H9 (cell line): ENCODE measurements at regions not wholly inside any gene's neighbourhood (a gene's known extent, or its start where the extent isn't known, plus 50 kb on each side); places are given as distances from the start of the nearest gene placed in this dataset.

ENCODE experiments used
- DNase-seq: peaks from one replicate; pipeline ENCODE4 v3.0.0-alpha.2; 2017
- H2AFZ ChIP-seq: one replicate; pipeline ENCODE4 v1.6.1; 2013; ENCODE audit warnings: mild to moderate bottlenecking, low read length, control low read depth, moderate library complexity
- H2AK5ac ChIP-seq: 2 replicates; pipeline ENCODE4 v1.6.1; 2013; ENCODE audit warnings: low read length, control low read depth, mixed read lengths; ENCODE audit not compliant: insufficient read length
- H2BK120ac ChIP-seq: one replicate; pipeline ENCODE4 v1.6.1; 2013; ENCODE audit warnings: low read depth, mild to moderate bottlenecking, low read length, control low read depth, inconsistent platforms; ENCODE audit not compliant: poor library complexity, severe bottlenecking
- H2BK12ac ChIP-seq: 2 replicates; pipeline ENCODE4 v1.6.1; 2013; ENCODE audit warnings: low read length, control low read depth, mixed read lengths, low read depth; ENCODE audit not compliant: insufficient read length
- H2BK15ac ChIP-seq: 2 replicates; pipeline ENCODE4 v1.6.1; 2013; ENCODE audit warnings: low read depth, low read length, control low read depth
- H2BK20ac ChIP-seq: one replicate; pipeline ENCODE4 v1.6.1; 2013; ENCODE audit warnings: low read depth, mild to moderate bottlenecking, low read length, control low read depth, inconsistent platforms; ENCODE audit not compliant: poor library complexity, severe bottlenecking
- H2BK5ac ChIP-seq: 2 replicates; pipeline ENCODE4 v1.6.1; 2013; ENCODE audit warnings: low read length, control low read depth, mixed read lengths; ENCODE audit not compliant: insufficient read length
- H3K14ac ChIP-seq: 2 replicates; pipeline ENCODE4 v1.6.1; 2013; ENCODE audit warnings: low read length, control low read depth; ENCODE audit not compliant: insufficient read depth
- H3K18ac ChIP-seq: 2 replicates; pipeline ENCODE4 v1.6.1; 2013; ENCODE audit warnings: low read depth, mild to moderate bottlenecking, mixed read lengths, low read length, control low read depth; ENCODE audit not compliant: insufficient read length
- H3K23ac ChIP-seq: 2 replicates; pipeline ENCODE4 v1.6.1; 2013; ENCODE audit warnings: low read length, control low read depth, mixed read lengths, low read depth; ENCODE audit not compliant: insufficient read length
- H3K23me2 ChIP-seq: 2 replicates; pipeline ENCODE4 v1.6.1; 2013; ENCODE audit warnings: low read depth, mild to moderate bottlenecking, mixed read lengths, low read length, control low read depth; ENCODE audit not compliant: insufficient read length, poor library complexity, severe bottlenecking
- H3K27ac ChIP-seq: 2 replicates; pipeline ENCODE4 v1.5.1; 2013; ENCODE audit warnings: low read length, control low read depth, mixed read lengths, low read depth; ENCODE audit not compliant: insufficient read length
- H3K27me3 ChIP-seq: 2 replicates; pipeline ENCODE4 v1.6.1; 2013; ENCODE audit warnings: low read length, control low read depth, inconsistent platforms; ENCODE audit not compliant: insufficient read depth
- H3K4ac ChIP-seq: 2 replicates; pipeline ENCODE4 v1.6.1; 2013; ENCODE audit warnings: low read depth, mild to moderate bottlenecking, control low read depth, inconsistent platforms, low read length, moderate library complexity
- H3K4me1 ChIP-seq: 2 replicates; pipeline ENCODE4 v1.6.1; 2013; ENCODE audit warnings: low read length, control low read depth, inconsistent platforms; ENCODE audit not compliant: insufficient read depth
- H3K4me2 ChIP-seq: 2 replicates; pipeline ENCODE4 v1.6.1; 2013; ENCODE audit warnings: low read length, control low read depth, mixed read lengths; ENCODE audit not compliant: insufficient read length, insufficient read depth
- H3K56ac ChIP-seq: 2 replicates; pipeline ENCODE4 v1.6.1; 2013; ENCODE audit warnings: low read depth, mild to moderate bottlenecking, mixed read lengths, low read length, control low read depth; ENCODE audit not compliant: insufficient read length
- H3K79me1 ChIP-seq: 2 replicates; pipeline ENCODE4 v1.6.1; 2013; ENCODE audit warnings: low read depth, mild to moderate bottlenecking, moderate library complexity, low read length, control low read depth, inconsistent platforms; ENCODE audit not compliant: insufficient read depth, poor library complexity, severe bottlenecking
- H3K79me2 ChIP-seq: 2 replicates; pipeline ENCODE4 v1.6.1; 2013; ENCODE audit warnings: low read length, control low read depth, inconsistent platforms; ENCODE audit not compliant: insufficient read depth
- H3K9ac ChIP-seq: 2 replicates; pipeline ENCODE4 v1.6.1; 2013; ENCODE audit warnings: low read length, control low read depth, mixed read lengths; ENCODE audit not compliant: insufficient read length; ENCODE audit errors: extremely low read depth
- H3K9me3 ChIP-seq: one replicate; pipeline ENCODE4 v1.6.1; 2013; ENCODE audit warnings: low read depth, low read length, inconsistent platforms; ENCODE audit not compliant: control insufficient read depth
- H3T11ph ChIP-seq: one replicate; pipeline ENCODE4 v1.6.1; 2013; ENCODE audit warnings: mild to moderate bottlenecking, low read length, control low read depth, inconsistent platforms
- H4K20me1 ChIP-seq: one replicate; pipeline ENCODE4 v1.6.1; 2013; ENCODE audit not compliant: control insufficient read depth, insufficient read length, insufficient read depth
- H4K5ac ChIP-seq: 2 replicates; pipeline ENCODE4 v1.6.1; 2013; ENCODE audit warnings: low read depth, mild to moderate bottlenecking, mixed read lengths, low read length, control low read depth; ENCODE audit not compliant: insufficient read length
- H4K8ac ChIP-seq: replicated peaks from 2 replicates; pipeline ENCODE4 v1.6.1; 2013; ENCODE audit warnings: low read length, control low read depth, mixed read lengths, low read depth; ENCODE audit not compliant: insufficient read length
- H4K91ac ChIP-seq: 2 replicates; pipeline ENCODE4 v1.6.1; 2013; ENCODE audit warnings: low read depth, mild to moderate bottlenecking, moderate library complexity, mixed read lengths, low read length, control low read depth; ENCODE audit not compliant: insufficient read length
- H3K27ac Mint-ChIP-seq, 3 experiments: 2 replicates in 2 of 3; 3 replicates in 1 of 3; pipeline ENCODE4 v1.8.0; 2020 to 2021; ENCODE audit warnings: mixed read lengths in 3 of 3, mild to moderate bottlenecking in 1 of 3, moderate library complexity in 1 of 3
- H3K27me3 Mint-ChIP-seq: 2 replicates; pipeline ENCODE4 v1.8.0; 2021; ENCODE audit warnings: low read depth, mild to moderate bottlenecking, moderate library complexity, mixed read lengths
- H3K36me3 Mint-ChIP-seq, 3 experiments: 2 replicates in 2 of 3; 3 replicates in 1 of 3; pipeline ENCODE4 v1.8.0; 2020 to 2021; ENCODE audit warnings: low read depth in 3 of 3, mixed read lengths in 3 of 3; ENCODE audit not compliant: insufficient read depth in 1 of 3
- H3K4me1 Mint-ChIP-seq, 2 experiments: 2 replicates each; pipeline ENCODE4 v1.8.0; 2020; ENCODE audit warnings: mixed read lengths in 2 of 2
- H3K4me3 Mint-ChIP-seq, 2 experiments: 2 replicates in 1 of 2; 3 replicates in 1 of 2; pipeline ENCODE4 v1.8.0; 2020 to 2021; ENCODE audit warnings: mild to moderate bottlenecking in 2 of 2, mixed read lengths in 2 of 2, moderate library complexity in 1 of 2
- H3K9me3 Mint-ChIP-seq, 2 experiments: 2 replicates in 1 of 2; 3 replicates in 1 of 2; pipeline ENCODE4 v1.8.0; 2020; ENCODE audit warnings: mild to moderate bottlenecking in 2 of 2, mixed read lengths in 2 of 2, moderate library complexity in 1 of 2
- CTCF ChIP-seq: fragments of 200-600 bp; sonication (generic); conservative IDR thresholded peaks from 3 replicates; pipeline ENCODE4 v1.8.0; 2021; ENCODE audit warnings: antibody characterized with exemption, mild to moderate bottlenecking
- WGBS: extraction: QIAGEN DNeasy Blood & Tissue Kit; methylation state at CpG from one replicate; pipeline ENCODE4 v1.1.7; 2013; ENCODE audit warnings: missing lambda C conversion rate, low lambda C conversion rate, mixed read lengths; ENCODE audit not compliant: insufficient read length; ENCODE audit errors: extremely low coverage; 5-methylcytosine and 5-hydroxymethylcytosine counted together

DNA sequence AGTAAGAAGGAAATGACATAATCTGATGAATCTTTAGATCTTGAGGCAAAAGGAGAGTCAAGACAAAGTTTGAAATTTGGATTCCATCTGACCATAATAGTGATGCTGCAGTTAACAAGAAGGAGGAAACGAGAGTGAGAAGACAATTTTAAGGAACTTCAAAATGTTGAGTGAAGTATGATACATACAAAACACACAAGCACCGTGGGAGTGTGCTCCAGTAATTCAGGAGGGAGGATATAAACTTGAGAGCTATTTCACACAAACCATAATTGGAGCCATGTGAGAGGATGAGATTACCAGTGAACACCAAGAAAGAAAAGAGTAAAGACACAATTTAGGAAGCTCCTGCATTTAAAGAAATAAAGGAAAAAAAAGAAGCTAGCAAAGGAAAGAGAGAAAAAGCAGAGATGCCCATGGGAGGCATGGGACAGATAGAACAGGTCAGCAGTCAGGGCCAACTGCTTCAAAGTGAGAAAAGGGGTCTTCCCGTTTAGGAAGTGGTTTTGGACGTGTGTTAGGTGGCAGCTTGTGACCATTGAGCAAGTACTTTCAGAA is 150.7 kb upstream of the SLC7A11 start:
- Histone ChIP-seq H3K56ac (no peak overlapping the region), H2BK5ac (no peak overlapping the region), H2BK120ac (no peak overlapping the region), H3K27me3 (no peaks in the 10 kb centered on the region), H3K9ac (no peak overlapping the region), H3K79me1 (no peaks in the 10 kb centered on the region), H4K20me1 (no peaks in the 10 kb centered on the region), H2AFZ (no peak overlapping the region), H3T11ph (no peak overlapping the region), H2AK5ac (no peak overlapping the region), H3K4ac (no peak overlapping the region), H2BK12ac (no peak overlapping the region), H4K5ac (no peak overlapping the region), H3K4me2 (no peak overlapping the region), H2BK20ac (no peak overlapping the region), H3K23ac (no peak overlapping the region), H3K9me3 (no peaks in the 10 kb centered on the region), H3K27ac (no peak overlapping the region), H3K4me1 (no peaks in the 10 kb centered on the region), H3K14ac (no peak overlapping the region), H4K8ac (no peak overlapping the region), H2BK15ac (no peak overlapping the region), H3K79me2 (no peaks in the 10 kb centered on the region), H3K18ac (no peak overlapping the region), H3K23me2 (no peaks in the 10 kb centered on the region), H4K91ac (no peak overlapping the region)
- Mint-ChIP-seq H3K4me1 (no peaks in the 10 kb centered on the region), H3K27ac (no peak overlapping the region), H3K9me3 (no peaks in the 10 kb centered on the region), H3K36me3 (no peaks in the 10 kb centered on the region), H3K27me3 (no peaks in the 10 kb centered on the region), H3K4me3 (no peak overlapping the region)
- no peak for TF ChIP-seq CTCF
- no CpG with 5 or more reads among the region's 4 CpGs for WGBS
- no peak for DNase-seq
